ENCODE measurements at regions not wholly inside any gene's neighbourhood (a gene's known extent, or its start where the extent isn't known, plus 50 kb on each side); places are given as distances from the start of the nearest gene placed in this dataset.

- H3K4me1 ChIP-seq (ENCODE audit: insufficient read depth, low read length, severe bottlenecking): no peaks in the 10 kb centered on the region
- no peaks in the 10 kb centered on the region for H3K27me3 ChIP-seq (ENCODE audit: insufficient read depth, low read length)
- TF ChIP-seq EZH2 (IDR thresholded peaks at IDR 0.05; ENCODE audit: borderline replicate concordance, low read length) (no peak), CTCF (IDR thresholded peaks at IDR 0.05; ENCODE audit: low read length) (no peak)
- no peaks in the 10 kb centered on the region for H4K20me1 ChIP-seq (ENCODE audit: insufficient read depth, low read length)
- no peak overlapping the region for H3K27ac ChIP-seq (ENCODE audit: low read depth, low read length, poor library complexity, severe bottlenecking)
- no peaks in the 10 kb centered on the region for H3K36me3 ChIP-seq (ENCODE audit: insufficient read depth, low read length)
- no peak overlapping the region for H2AFZ ChIP-seq (ENCODE audit: low read length)
- H3F3A ChIP-seq (ENCODE audit: insufficient read depth, low read length): no peaks in the 10 kb centered on the region
- no peak overlapping the region for H3K9ac ChIP-seq (ENCODE audit: low read length)
- H3K9me3 ChIP-seq (ENCODE audit: low read length): no peaks in the 10 kb centered on the region
- no peak overlapping the region for H3K4me2 ChIP-seq (ENCODE audit: low read length)
- no peaks in the 10 kb centered on the region for H3K79me2 ChIP-seq (ENCODE audit: insufficient read depth, low read length)
- no peaks in the 10 kb centered on the region for H3K9me2 ChIP-seq (ENCODE audit: low read depth, low read length)
- no peak overlapping the region for H3K4me3 ChIP-seq (ENCODE audit: low read depth, low read length, poor library complexity, severe bottlenecking)
Observed at GRCh38 chr12:115661112-115661511, 616.4 kb downstream of the MED13L start.

GRCh38 chr12:115660211-115660805, 617.2 kb downstream of the MED13L start:
- Histone ChIP-seq H3K9me3 (ENCODE audit: low read length) (no peaks in the 10 kb centered on the region), H3K27me3 (ENCODE audit: insufficient read depth, low read length) (no peaks in the 10 kb centered on the region), H2AFZ (ENCODE audit: low read length) (no peak overlapping the region), H3F3A (ENCODE audit: insufficient read depth, low read length) (no peaks in the 10 kb centered on the region), H3K4me2 (ENCODE audit: low read length) (no peak overlapping the region), H3K36me3 (ENCODE audit: insufficient read depth, low read length) (no peaks in the 10 kb centered on the region), H3K9me2 (ENCODE audit: low read depth, low read length) (no peaks in the 10 kb centered on the region), H3K4me3 (ENCODE audit: low read depth, low read length, poor library complexity, severe bottlenecking) (no peak overlapping the region), H3K79me2 (ENCODE audit: insufficient read depth, low read length) (no peaks in the 10 kb centered on the region), H3K4me1 (ENCODE audit: insufficient read depth, low read length, severe bottlenecking) (no peaks in the 10 kb centered on the region), H3K27ac (ENCODE audit: low read depth, low read length, poor library complexity, severe bottlenecking) (no peak overlapping the region), H4K20me1 (ENCODE audit: insufficient read depth, low read length) (no peaks in the 10 kb centered on the region), H3K9ac (ENCODE audit: low read length) (no peak overlapping the region)
- no peak for TF ChIP-seq EZH2 (IDR thresholded peaks at IDR 0.05; ENCODE audit: borderline replicate concordance, low read length)
- no peak for TF ChIP-seq CTCF (IDR thresholded peaks at IDR 0.05; ENCODE audit: low read length)

- Histone ChIP-seq H3K27me3 (ENCODE audit: insufficient read depth, low read length) (no peaks in the 10 kb centered on the region), H3K4me2 (ENCODE audit: low read length) (no peak overlapping the region), H3K9me3 (ENCODE audit: low read length) (no peaks in the 10 kb centered on the region), H3K36me3 (ENCODE audit: insufficient read depth, low read length) (no peaks in the 10 kb centered on the region), H3K9me2 (ENCODE audit: low read depth, low read length) (no peaks in the 10 kb centered on the region), H3K79me2 (ENCODE audit: insufficient read depth, low read length) (no peaks in the 10 kb centered on the region), H3K4me1 (ENCODE audit: insufficient read depth, low read length, severe bottlenecking) (no peaks in the 10 kb centered on the region), H3K4me3 (ENCODE audit: low read depth, low read length, poor library complexity, severe bottlenecking) (no peak overlapping the region), H3K27ac (ENCODE audit: low read depth, low read length, poor library complexity, severe bottlenecking) (no peak overlapping the region), H4K20me1 (ENCODE audit: insufficient read depth, low read length) (no peaks in the 10 kb centered on the region), H3K9ac (ENCODE audit: low read length) (no peak overlapping the region), H3F3A (ENCODE audit: insufficient read depth, low read length) (no peaks in the 10 kb centered on the region), H2AFZ (ENCODE audit: low read length) (no peak overlapping the region)
- TF ChIP-seq EZH2 (IDR thresholded peaks at IDR 0.05; ENCODE audit: borderline replicate concordance, low read length) (no peak), CTCF (IDR thresholded peaks at IDR 0.05; ENCODE audit: low read length) (no peak)
Observed at GRCh38 chr12:115659422-115659821, 618.1 kb downstream of the MED13L start.

Measured in OCI-LY1 (cell line).